GM18517 (cell line): ENCODE measurements at regions not wholly inside any gene's neighbourhood (a gene's known extent, or its start where the extent isn't known, plus 50 kb on each side); places are given as distances from the start of the nearest gene placed in this dataset.
"Not testable (repeated sequence)": the region's sequence is repeated elsewhere in the genome, so short reads cannot be mapped to it uniquely, and the experiment has no call there.

Experiments
- ATAC-seq: cut with Tn5 transposase; IDR thresholded peaks from one replicate; pipeline ENCODE4 v1.9.1; 2021; ENCODE audit warnings: mild to moderate bottlenecking, moderate library complexity; ENCODE audit not compliant: unreplicated experiment

DNA sequence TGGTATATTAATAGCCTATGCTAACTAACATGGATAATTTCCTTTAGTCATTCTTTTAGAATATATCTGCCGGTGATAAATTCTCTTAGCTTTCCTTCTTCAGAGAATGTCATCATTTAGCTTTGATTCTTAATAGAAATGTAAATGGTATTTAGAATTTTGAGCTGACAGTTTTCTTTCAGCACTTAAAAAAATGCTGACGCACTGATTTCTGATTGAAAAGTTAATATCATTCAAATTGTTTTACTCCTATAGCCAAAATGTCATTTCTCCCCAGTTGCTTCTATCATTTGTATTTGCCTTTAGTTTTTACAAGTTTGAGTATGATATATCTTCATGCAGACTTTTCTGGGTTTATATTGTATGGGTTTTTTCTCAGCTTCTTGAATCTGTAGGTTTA, 668.0 kb downstream of the LTN1 start:
- ATAC-seq: no peak

DNA sequence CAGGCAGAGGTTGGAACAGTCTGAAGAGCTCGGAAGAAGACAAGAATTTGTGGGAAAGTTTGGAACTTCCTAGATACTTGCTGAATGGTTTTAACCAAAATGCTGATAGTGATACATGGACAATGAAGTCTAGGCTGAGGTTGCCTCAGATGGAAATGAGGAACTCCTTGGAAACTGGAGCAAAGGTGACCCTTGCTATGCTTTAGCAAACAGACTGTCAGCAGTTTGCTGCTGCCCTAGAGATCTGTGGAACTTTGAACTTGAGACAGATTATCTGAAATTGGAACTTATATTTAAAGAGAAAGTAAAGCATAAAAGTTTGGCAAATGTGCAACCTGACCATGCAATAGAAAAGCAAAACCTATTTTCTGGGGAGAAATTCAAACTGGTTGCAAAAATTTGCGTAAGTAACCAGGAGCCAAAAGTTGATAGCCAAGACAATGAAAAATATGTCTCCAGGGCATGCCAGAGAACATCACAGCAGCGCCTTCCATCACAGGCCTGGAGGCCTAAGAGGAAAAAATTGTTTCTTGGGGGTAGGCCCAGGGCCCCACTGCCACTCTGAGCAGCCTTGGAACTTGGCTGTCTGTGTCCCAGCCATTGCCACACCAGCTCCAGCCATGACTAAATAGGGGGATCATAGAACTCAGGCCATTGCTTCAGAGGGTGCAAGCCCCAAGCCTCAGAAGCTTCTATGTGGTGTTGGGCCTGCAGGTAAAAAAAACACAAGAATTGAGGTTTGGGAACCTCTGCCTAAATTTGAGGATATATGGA, 675.3 kb downstream of the LTN1 start:
- ATAC-seq: no peak

DNA sequence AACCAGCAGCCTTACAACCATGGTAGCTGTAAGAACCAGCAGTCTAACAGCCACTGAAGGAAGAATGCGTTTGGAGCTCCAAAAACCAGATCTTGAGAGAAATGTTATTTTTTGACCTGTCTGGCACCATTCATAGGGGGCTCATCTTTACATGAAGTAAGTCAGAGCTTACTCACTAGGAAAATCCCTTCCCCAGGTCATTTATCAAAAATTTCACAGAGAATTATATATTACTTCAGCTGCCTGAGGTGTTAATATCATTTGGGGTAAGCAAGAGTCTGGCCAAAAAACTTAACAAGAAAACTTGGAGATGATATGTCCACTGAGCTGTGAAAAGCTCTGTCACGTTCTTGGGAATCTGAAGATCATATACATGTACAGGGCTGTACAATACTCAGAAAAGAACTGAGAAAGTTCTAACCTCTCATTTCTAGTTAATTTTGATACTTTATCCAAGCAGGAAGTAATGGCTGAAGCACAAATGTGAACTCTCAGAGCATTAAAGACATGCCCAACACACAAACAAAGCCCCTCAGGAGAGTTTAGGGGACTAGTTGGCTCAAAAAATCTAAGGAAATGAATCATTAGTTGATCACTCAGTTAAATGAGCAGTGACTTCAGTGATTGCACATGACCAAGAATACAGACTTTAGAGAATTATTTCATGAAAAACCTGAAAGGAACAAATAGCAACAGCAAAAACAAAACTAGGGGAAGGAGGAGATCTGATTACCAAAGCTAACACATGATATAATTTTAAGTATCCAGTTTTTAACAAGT, 681.1 kb downstream of the LTN1 start:
- ATAC-seq: no peak

DNA sequence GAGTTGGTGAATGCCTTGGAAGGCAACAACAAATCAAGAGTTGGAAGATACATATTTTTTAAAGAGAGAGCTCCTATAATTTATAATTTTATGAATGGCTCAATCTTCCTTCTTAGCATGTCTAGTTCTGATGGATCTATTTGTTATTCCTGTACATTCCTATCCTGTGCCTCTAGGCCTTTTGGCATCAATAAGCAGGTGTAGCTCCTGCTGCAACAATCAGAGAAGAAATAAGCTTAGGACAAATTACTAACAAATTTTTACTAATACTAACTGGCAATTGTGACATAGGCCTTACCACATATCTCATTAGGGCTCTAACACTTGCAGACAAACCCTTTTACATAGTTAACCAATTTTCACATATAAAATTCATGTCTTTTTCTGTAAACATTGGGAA, 682.0 kb downstream of the LTN1 start:
- ATAC-seq: no peak

DNA sequence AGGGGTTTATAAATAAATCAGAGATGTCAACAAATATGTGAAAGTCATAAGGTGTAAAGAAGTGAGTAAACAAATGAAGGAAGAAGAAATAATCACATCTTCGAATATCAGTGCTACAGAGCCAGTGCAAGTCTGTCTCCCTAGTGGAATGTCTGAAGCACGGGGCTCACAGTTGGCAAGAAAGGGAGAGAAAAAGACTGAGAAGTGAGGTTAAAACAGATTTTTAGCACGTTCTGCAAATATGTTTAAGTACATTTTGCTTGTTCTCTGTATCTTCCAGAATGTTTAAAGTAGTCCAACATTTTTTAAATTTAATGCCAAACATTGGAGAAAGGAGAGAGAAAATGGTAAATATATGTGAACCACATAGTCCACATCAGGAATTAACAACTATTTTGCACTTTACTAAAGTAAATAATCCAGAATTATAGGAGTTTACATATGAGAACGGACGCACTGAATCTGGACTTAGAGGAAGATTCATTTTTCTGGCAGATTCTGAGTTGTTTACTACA, 682.4 kb downstream of the LTN1 start:
- ATAC-seq: no peak

DNA sequence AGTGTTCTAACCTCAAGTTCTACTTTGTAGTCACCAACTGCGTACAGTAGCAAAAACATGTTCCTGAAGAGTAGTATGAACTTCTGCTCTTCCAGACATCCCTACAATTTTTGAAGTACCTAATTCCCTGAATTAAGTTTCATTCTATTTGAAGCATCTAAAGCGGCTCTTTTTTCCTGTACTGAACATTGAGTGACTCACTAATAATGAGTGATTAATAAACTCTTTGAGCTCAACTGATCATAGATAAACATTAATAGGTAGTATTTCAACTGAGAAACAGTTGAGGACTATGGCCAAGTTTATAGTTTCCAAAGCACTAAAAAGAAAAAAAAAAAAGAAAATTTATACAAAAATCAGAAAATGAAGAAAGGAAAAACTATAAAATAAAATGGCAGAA, 683.1 kb downstream of the LTN1 start:
- ATAC-seq: no peak

DNA sequence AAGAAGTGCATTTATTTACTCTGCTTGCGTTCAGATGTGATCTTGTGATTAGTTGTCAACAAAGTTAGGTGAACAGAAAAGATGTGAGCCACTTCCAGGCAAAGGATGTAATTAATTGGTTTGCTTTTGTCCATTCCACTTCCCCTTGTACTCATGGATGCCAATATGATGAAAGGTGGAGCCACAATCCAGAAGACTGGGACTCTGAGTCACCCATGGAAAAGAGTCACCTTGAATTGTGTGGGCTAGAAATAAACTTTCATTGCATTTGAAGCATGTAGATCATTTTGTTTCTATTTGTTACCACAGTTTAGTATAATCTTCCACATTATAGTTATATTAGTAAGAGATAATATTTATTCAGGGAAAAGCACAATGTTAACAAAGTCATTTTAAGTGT, 684.2 kb downstream of the LTN1 start:
- ATAC-seq: no peak

DNA sequence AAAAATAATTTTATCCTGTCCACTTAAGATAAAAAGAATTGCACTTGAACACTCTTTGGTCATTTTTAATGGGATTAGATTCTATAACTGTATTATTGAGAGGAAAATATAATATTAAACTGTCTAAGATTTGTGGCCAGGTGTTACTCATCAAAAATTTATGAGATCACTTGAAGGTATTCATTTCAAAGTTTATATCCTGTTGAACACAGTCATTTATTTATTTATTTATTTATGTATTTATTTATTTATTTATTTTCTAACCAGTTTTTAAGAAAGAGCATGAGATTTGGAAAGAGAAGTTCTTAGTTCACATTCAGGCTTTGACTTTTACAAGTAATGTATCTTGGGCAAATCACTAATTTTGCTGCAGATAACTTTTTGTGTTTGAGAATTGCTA, 692.7 kb downstream of the LTN1 start:
- ATAC-seq: no peak

DNA sequence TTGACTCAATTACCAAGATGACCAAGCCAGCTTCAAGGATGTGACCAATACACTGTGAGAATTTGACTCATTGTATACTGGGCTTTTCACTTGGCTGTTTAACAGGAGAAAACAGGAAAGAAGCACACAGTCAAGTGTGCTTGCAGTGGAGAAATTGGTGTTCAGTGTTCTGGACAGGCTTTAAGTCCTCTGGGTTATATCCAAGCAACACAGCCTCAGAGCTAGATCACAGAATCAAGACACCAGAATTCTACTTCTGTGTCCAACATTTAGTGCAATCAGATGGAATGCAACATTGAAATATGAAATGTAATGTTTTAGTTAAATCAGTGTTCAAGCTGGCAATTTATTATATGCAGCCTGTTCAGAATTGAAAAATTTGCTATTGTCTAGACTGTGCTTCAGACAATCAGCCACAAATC, 694.4 kb downstream of the LTN1 start:
- ATAC-seq: no peak

DNA sequence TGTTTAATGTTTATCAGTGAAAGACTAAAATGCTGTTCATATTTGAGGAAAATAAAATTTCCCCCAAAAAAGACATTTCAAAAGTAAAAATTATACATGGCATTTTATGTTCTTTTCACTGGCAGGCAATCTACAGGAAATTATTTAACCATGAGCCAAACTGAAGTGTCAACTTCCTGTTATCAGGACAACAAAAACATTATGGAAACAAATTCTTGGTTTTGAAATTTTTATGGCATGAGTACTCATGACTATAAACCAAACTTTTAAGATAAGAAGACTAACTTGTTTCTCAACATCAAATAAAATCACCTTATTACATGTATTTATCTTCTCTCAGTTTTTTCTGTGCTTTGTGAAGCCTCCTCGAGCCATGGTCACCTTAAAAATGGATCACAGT, 698.6 kb downstream of the LTN1 start:
- no peak for ATAC-seq

DNA sequence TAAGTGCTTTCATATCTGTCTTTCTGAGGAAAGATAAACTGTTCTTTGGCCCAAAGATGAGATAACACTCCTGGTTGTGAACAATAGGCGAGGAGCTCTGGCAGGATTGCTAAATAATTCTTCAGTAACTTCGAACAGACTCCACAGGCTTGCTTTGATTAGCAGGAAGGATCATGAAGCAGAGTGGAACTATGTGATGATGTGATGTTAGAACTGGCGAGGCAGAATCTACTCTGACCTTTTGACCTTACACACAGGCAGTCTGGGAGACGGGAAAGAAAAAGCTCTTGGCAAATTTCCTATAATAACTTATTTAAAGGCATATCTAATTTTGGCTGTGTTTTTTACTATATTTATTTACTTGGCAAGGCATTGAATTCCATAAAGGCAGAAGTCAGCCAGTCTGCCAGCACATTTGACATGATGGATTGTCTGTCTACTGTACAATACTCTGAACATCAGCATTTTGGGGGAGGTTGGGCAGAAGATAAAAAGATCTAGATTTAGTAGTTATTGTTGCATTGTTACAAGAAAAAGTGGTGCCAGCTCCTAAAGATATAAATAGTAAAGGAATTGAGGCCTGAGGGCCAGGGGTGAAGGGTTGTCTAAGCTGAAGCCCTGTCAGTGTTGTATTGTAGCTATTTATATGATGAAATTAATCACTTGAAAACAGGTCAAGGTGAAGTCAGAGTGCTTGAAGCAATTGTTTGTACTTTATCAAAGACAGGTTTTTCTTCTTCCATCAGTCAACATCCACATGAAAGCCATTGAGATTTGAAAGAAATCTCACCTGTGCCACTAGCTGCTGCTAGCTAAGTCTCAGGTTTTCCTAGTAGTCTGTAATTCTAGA, 708.8 kb downstream of the LTN1 start:
- no peak for ATAC-seq

DNA sequence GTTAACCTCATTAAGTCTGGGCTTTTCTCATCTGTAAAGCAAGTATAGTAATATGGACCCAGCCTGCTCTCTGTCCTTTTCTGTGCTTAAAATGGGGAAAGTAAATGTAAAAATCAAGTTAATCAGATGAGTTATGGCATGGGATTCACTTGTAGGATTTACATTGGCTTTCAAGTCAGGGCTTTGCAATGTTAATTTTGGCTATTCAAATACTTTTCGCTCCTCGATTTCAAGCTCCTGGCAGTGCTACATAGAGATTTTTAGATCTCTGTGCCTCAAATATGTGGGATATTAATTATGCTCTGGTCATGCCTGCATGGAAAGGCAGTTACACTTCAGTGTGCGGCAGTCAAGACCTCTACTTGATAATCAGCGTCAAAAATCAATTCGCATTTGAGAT, 709.8 kb downstream of the LTN1 start:
- no peak for ATAC-seq

DNA sequence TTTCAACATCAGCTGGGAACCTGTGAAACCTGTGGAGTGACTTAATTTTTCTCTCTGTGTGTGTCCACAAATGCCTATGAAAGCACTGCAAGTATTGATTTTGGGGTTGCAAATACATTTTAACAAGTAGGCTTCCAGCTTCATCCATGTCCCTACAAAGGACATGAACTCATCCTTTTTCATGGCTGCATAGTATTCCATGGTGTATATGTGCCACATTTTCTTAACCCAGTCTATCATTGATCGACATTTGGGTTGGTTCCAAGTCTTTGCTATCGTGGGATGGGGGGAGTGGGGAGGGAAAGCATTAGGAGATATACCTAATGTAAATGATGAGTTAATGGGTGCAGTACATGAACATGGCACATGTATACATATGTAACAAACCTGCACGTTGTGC, 711.3 kb downstream of the LTN1 start:
- ATAC-seq: not testable (repeated sequence)

DNA sequence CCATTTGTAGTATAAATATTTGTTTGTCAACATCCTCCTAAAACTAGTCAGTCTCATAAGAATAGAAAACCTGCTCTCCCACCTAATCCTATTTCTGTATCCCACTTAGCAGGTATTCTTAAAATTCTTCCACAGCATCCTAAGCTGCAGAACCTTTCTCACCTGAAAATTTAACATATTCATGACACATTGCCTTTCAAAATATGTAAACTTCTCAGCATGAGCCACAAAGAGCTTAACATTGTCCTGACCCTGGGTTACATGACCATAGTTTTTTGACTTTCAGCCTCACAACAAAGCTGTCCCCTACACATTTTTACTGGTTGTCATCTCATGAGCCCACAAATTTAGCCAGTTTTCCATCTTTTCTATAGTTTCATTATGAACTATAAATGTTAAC, 712.1 kb downstream of the LTN1 start:
- ATAC-seq: no peak

DNA sequence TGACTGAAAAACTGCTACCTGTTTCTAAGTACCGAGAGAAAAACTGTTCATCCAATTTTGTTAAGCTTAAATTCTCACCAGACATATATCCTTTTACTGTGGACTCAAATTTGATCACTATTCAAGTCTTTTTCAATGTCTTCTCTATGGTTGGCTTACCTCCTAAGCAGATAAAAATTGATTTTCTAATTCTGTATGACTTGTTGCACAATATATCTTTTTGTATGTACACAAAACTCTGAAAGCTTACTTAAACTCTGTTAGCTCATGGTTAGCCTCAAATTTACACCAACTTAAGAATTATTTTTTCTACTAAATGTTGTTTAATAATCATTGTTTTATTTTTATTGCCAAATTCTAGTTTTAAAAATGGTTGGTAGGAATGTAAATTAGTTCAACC, 715.4 kb downstream of the LTN1 start:
- no peak for ATAC-seq

DNA sequence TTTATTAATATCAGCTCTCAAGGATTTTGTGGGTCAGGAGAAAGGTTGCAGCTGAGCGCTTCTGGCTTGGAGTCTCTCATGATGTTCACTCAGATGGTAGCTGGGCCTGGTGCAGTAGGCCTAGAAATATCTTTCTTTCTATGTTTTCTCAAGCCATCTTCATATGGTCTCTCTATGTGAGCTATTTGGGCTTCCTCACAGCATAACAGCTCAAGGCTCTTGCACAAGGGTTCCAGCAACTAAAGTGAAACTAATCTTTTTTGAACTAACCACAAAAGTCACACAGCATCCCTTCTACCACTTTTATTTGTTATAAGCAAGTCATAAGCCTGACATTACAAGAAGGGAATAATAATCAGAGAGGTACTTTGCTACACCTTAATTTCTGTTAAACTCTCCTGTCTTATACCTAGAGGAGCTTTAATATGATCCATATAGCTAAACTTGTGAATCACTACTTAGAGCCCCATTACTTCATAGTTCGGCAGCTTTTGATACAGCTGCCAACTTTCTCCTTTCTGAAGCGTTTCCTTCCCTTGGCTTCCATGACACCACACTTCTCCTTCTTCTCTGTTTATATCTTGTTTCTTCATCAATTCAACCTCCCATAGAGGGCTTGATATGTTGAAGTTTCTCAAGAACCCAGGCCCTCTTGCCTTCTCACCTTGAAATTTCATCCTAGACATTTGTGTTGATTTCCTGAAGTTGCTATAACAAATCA, 720.2 kb downstream of the LTN1 start:
- no peak for ATAC-seq

DNA sequence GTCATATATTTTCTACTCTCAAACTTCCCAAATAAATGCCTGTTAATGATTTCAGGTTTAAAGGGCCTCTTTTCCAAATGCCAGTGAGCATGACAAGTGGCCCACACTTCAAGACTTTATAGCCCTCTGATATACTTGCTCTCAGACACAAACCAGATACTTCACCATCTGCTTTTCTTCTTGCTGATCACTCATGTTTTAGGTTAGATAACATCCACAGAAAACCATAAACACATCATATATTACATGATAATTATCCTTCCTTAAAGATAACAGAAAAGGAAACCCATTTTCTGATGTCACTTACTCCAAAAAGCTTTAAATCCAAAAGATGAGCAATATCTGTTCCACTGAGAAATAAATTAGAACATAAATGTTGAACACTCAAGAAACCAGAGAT, 723.5 kb downstream of the LTN1 start:
- ATAC-seq: no peak

DNA sequence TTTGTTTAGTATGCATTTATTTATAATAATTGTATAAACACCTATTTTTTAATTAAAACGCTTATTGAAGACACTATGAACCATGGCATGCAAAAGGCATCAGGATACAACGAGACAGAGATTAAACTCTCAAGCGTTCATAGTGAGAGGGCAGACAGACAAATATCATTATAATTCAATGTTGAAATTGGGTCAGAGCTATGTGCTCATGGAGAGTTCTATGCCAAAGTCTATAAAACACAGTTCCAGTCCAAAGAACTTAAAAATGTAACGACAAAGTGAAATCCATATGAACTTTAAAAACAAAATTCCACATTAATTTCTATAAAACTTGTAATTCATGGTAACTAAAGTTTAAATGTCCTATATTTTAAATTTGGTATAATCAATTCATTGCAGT, 724.0 kb downstream of the LTN1 start:
- no peak for ATAC-seq

DNA sequence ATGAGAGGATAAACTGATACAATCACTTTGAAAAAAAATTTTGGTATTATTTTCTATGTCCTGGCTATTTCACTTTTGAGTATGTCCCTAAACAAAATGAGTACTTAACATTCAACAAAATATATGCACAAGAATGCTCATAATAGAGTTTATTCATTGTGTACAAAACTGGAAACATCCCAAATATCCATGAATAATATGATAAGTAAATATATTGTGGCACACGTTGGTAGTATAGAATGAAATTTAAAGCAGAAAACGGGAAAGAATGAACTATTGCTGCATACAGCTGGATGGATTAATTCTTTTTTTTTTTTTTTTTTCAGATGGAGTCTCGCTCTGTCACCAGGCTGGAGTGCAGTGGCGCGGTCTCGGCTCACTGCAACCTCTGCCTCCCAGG, 725.2 kb downstream of the LTN1 start:
- ATAC-seq: no peak

DNA sequence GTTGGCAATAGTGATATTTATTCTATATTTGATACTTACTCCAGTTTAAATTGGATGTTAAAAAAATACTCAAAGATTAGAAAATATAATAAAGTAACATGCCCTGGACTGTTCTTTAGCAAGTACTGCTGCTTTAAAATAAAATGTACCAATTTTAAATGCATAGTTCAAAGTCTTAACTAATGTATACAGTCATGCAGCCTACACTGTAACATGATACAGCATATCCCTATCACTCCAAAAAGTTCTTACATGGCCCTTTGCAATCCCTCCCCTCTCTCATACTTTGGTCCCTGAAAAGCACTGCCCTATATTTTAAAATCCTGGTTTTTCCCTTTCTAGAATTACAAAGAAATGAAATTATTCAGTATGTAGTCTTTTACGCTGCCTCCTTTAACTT, 726.6 kb downstream of the LTN1 start:
- ATAC-seq: no peak

DNA sequence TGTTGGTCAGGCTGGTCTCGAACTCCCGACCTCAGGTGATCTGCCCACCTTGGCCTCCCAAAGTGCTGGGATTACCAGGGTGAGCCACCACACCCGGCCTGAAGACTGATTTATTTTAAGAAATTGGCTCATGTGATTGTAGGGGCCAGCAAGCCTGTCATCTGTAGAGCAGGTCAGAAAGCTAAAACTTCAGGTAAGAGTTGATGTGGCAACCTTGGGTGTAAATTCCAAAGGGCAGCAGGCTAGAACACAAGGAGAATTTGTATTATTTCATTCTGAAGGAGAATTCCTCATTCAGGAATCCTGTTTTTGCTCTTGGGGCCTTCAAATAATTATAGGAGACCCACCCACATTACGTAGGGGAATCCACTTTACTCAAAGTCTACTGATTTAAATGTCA, 728.7 kb downstream of the LTN1 start:
- no peak for ATAC-seq
